PC-3 (cell line): ENCODE measurements at regions not wholly inside any gene's neighbourhood (a gene's known extent, or its start where the extent isn't known, plus 50 kb on each side); places are given as distances from the start of the nearest gene placed in this dataset.

ENCODE experiments used
- CTCF ChIP-seq: fragments of 300-600 bp; sonication (generic); conservative IDR thresholded peaks from 2 replicates; pipeline ENCODE4 v1.5.1; 2017; ENCODE audit warnings: antibody characterized with exemption, low read depth, mild to moderate bottlenecking, low read length
- EZH2 ChIP-seq: fragments of 300-600 bp; sonication (generic); IDR thresholded peaks from one replicate; pipeline ENCODE4 v1.6.1; 2017; ENCODE audit warnings: antibody characterized with exemption, mild to moderate bottlenecking, low read length; ENCODE audit not compliant: unreplicated experiment
- EZH2phosphoT487 ChIP-seq: fragments of 300-600 bp; sonication (generic); IDR thresholded peaks from 2 replicates; pipeline ENCODE4 v1.6.1; 2018; ENCODE audit warnings: mild to moderate bottlenecking, antibody characterized with exemption, low read length, borderline replicate concordance

GRCh38 chr9:7394002-7394774 is 405.4 kb downstream of the DMAC1 start:
- TF ChIP-seq CTCF (no peak), EZH2 (no peak), EZH2phosphoT487 (no peak)
